HG02943 (cell line): ENCODE measurements at regions not wholly inside any gene's neighbourhood (a gene's known extent, or its start where the extent isn't known, plus 50 kb on each side); places are given as distances from the start of the nearest gene placed in this dataset.
"Not testable (repeated sequence)": the region's sequence is repeated elsewhere in the genome, so short reads cannot be mapped to it uniquely, and the experiment has no call there.

Experiments used
- ATAC-seq: cut with Tn5 transposase; IDR thresholded peaks from one replicate; pipeline ENCODE4 v1.9.1; 2021; ENCODE audit warnings: mild to moderate bottlenecking, low read depth, moderate library complexity; ENCODE audit not compliant: unreplicated experiment

- ATAC-seq = no peak
Measured at GRCh38 chr3:110293660-110294059, 778.0 kb upstream of the NECTIN3 start.

GRCh38 chr3:110296885-110297284 is 774.7 kb upstream of the NECTIN3 start:
- no peak for ATAC-seq

- no peak for ATAC-seq
Measured at GRCh38 chr3:110301781-110302180, 769.8 kb upstream of the NECTIN3 start.

GRCh38 chr3:110307065-110307809 is 764.4 kb upstream of the NECTIN3 start:
- no peak for ATAC-seq

- no peak for ATAC-seq
Measured at GRCh38 chr3:110311541-110311940, 760.1 kb upstream of the NECTIN3 start.

- peak; percentile 89 for ATAC-seq
Measured at GRCh38 chr3:110314512-110315114, 757.0 kb upstream of the NECTIN3 start.

GRCh38 chr3:110318108-110318507 is 753.5 kb upstream of the NECTIN3 start:
- ATAC-seq = no peak

- no peak for ATAC-seq
Measured at GRCh38 chr3:110323349-110323748, 748.3 kb upstream of the NECTIN3 start.

- no peak for ATAC-seq
Measured at GRCh38 chr3:110324171-110324705, 747.4 kb upstream of the NECTIN3 start.

- ATAC-seq = no peak
Measured at GRCh38 chr3:110327870-110328269, 743.7 kb upstream of the NECTIN3 start.

- ATAC-seq = not testable (repeated sequence)
Measured at GRCh38 chr3:110331562-110331961, 740.1 kb upstream of the NECTIN3 start.

GRCh38 chr3:110332629-110333028 is 739.0 kb upstream of the NECTIN3 start:
- no peak for ATAC-seq

- ATAC-seq = no peak
Measured at GRCh38 chr3:110341047-110341446, 730.6 kb upstream of the NECTIN3 start.

- no peak for ATAC-seq
Measured at GRCh38 chr3:110343376-110343775, 728.2 kb upstream of the NECTIN3 start.

- ATAC-seq = peak; percentile 88
Measured at GRCh38 chr3:110343945-110344344, 727.7 kb upstream of the NECTIN3 start.

- peak; percentile 2 for ATAC-seq
Measured at GRCh38 chr3:110344487-110344886, 727.1 kb upstream of the NECTIN3 start.

GRCh38 chr3:110344897-110345767 is 726.5 kb upstream of the NECTIN3 start:
- peak; percentile 46 for ATAC-seq

GRCh38 chr3:110349295-110349694 is 722.3 kb upstream of the NECTIN3 start:
- ATAC-seq = no peak

- no peak for ATAC-seq
Measured at GRCh38 chr3:110352841-110353604, 718.6 kb upstream of the NECTIN3 start.

- ATAC-seq = no peak
Measured at GRCh38 chr3:110362751-110363150, 708.9 kb upstream of the NECTIN3 start.
